HepG2 (cell line): ENCODE measurements at regions not wholly inside any gene's neighbourhood (a gene's known extent, or its start where the extent isn't known, plus 50 kb on each side); places are given as distances from the start of the nearest gene placed in this dataset.

Source experiments
- ASH2L ChIP-seq: fragments of 300-600, 200-600 bp; sonication (generic); IDR thresholded peaks from 2 replicates; pipeline ENCODE4 v1.7.0; 2017; ENCODE audit warnings: low read depth, mild to moderate bottlenecking, moderate library complexity, mixed read lengths, low read length; ENCODE audit not compliant: insufficient read length
- CTCF ChIP-seq: sonication (generic); formaldehyde crosslinking; IDR thresholded peaks from 2 replicates; pipeline ENCODE4 v1.5.0; 2020; ENCODE audit warnings: mild to moderate bottlenecking, missing genetic modification reagents, moderate library complexity
- ERF ChIP-seq: IDR thresholded peaks from 2 replicates; pipeline ENCODE4 v1.6.1; 2018; ENCODE audit warnings: missing biosample characterization, missing genetic modification reagents
- GABPA ChIP-seq, 2 experiments: IDR thresholded peaks; 2 replicates each; pipeline ENCODE4 v1.6.1; 2011 to 2016; ENCODE audit warnings: low read depth in 2 of 2, low read length in 1 of 2, missing biosample characterization in 1 of 2, missing genetic modification characterization in 1 of 2
- NR2F2 ChIP-seq: IDR thresholded peaks from 2 replicates; pipeline ENCODE4 v1.6.1; 2012; ENCODE audit warnings: low read depth, inconsistent platforms, borderline replicate concordance
- RBFOX2 ChIP-seq: fragments of 200-400 bp; formaldehyde crosslinking; IDR thresholded peaks from 2 replicates; pipeline ENCODE4 v1.6.1; 2017; ENCODE audit warnings: low read depth, mild to moderate bottlenecking, low read length
- ZFP36L2 ChIP-seq: sonication (generic); formaldehyde crosslinking; IDR thresholded peaks from 2 replicates; pipeline ENCODE4 v1.4.0; 2020; ENCODE audit warnings: missing genetic modification reagents

GRCh38 chr12:91618281-91618680, 435.7 kb upstream of the DCN start:
- TF ChIP-seq ZFP36L2 (CRISPR knock-in tag) (no peak), RBFOX2 (no peak), ERF (CRISPR knock-in tag) (no peak), CTCF (CRISPR knock-in tag) (no peak), ASH2L (no peak), NR2F2 (no peak), GABPA (IDR thresholded peaks at IDR 0.05; ENCODE audit: low read depth, low read length) (no peak), GABPA (CRISPR knock-in tag; IDR thresholded peaks at IDR 0.05; ENCODE audit: low read depth) (no peak)
